PC-9 (cell line): ENCODE measurements at regions not wholly inside any gene's neighbourhood (a gene's known extent, or its start where the extent isn't known, plus 50 kb on each side); places are given as distances from the start of the nearest gene placed in this dataset.

Source experiments
- BruUV-seq: library from RNA; stranded (reverse); fragments of 400-500 nt; replicated peaks from 2 replicates; lab custom pipeline; 2021; lab: Mats Ljungman, UMichigan
- CTCF ChIA-PET: fragments of 300-600 bp; sonication (Branson Sonifier 250); formaldehyde crosslinking; loops from one replicate; lab custom pipeline; 2022; ENCODE audit warnings: antibody characterized with exemption; lab: Charles Lee
- POLR2A ChIA-PET: fragments of 300-600 bp; sonication (Branson Sonifier 250); formaldehyde crosslinking; loops from one replicate; lab custom pipeline; 2022; ENCODE audit warnings: antibody characterized with exemption; ENCODE audit not compliant: unreplicated experiment; lab: Charles Lee
- DNase-seq, 2 experiments: peaks; one replicate each; pipeline versions ENCODE4 v3.0.0 to v3.0.0-alpha.2; 2015 to 2022; ENCODE audit warnings: mixed read lengths in 1 of 2
- H2AFZ ChIP-seq: fragments of 200-600 bp; sonication (generic); 2 replicates; pipeline ENCODE4 v1.8.1; 2017; ENCODE audit warnings: antibody characterized with exemption
- H3F3A ChIP-seq: fragments of 200-600 bp; sonication (generic); 2 replicates; pipeline ENCODE4 v1.8.1; 2017; ENCODE audit warnings: antibody characterized with exemption, mild to moderate bottlenecking, low read depth; ENCODE audit not compliant: insufficient read depth
- H3K27ac ChIP-seq: fragments of 200-600 bp; sonication (generic); 2 replicates; pipeline ENCODE4 v1.6.1; 2016; ENCODE audit warnings: mixed run types
- H3K27me3 ChIP-seq: fragments of 200-600 bp; sonication (generic); 2 replicates; pipeline ENCODE4 v1.6.1; 2016; ENCODE audit warnings: low read depth, mixed run types; ENCODE audit not compliant: insufficient read depth
- H3K36me3 ChIP-seq: fragments of 200-600 bp; sonication (generic); 2 replicates; pipeline ENCODE4 v1.6.1; 2016; ENCODE audit warnings: low read depth, mixed run types
- H3K4me1 ChIP-seq: fragments of 200-600 bp; sonication (generic); replicated peaks from 2 replicates; pipeline ENCODE4 v1.6.1; 2016; ENCODE audit warnings: mixed run types; ENCODE audit not compliant: insufficient read depth
- H3K4me2 ChIP-seq: fragments of 200-600 bp; sonication (generic); 2 replicates; pipeline ENCODE4 v1.6.1; 2017; ENCODE audit warnings: mixed run types
- H3K4me3 ChIP-seq: fragments of 200-600 bp; sonication (generic); 2 replicates; pipeline ENCODE4 v1.6.1; 2016; ENCODE audit warnings: mixed run types
- H3K79me2 ChIP-seq: fragments of 200-600 bp; sonication (generic); 2 replicates; pipeline ENCODE4 v1.6.1; 2017; ENCODE audit warnings: low read depth, mixed run types
- H3K9me2 ChIP-seq: fragments of 200-600 bp; sonication (generic); 2 replicates; pipeline ENCODE4 v1.8.1; 2017; ENCODE audit warnings: mild to moderate bottlenecking; ENCODE audit not compliant: insufficient read depth
- H3K9me3 ChIP-seq: fragments of 200-600 bp; sonication (generic); 2 replicates; pipeline ENCODE4 v1.8.1; 2016; ENCODE audit warnings: low read depth; ENCODE audit not compliant: insufficient read depth
- H4K20me1 ChIP-seq: fragments of 200-600 bp; sonication (generic); 2 replicates; pipeline ENCODE4 v1.8.1; 2017; ENCODE audit not compliant: insufficient read depth
- CTCF ChIP-seq: fragments of 200-600 bp; sonication (generic); conservative IDR thresholded peaks from 2 replicates; pipeline ENCODE4 v1.6.1; 2017; ENCODE audit warnings: mixed run types, antibody characterized with exemption, mild to moderate bottlenecking, moderate library complexity
- EZH2 ChIP-seq: fragments of 200-600 bp; sonication (generic); IDR thresholded peaks from 2 replicates; pipeline ENCODE4 v1.8.0; 2017; ENCODE audit warnings: antibody characterized with exemption, low read depth
- intact Hi-C: fragments of 100-400 bp; cut with micrococcal nuclease; formaldehyde crosslinking; loops from one replicate; pipeline ENCODE4 v1.10.0; 2022; ENCODE audit not compliant: unreplicated experiment

GRCh38 chr16:86681757-86682106, 103.4 kb downstream of the FOXL1 start:
- ChIA-PET CTCF (no interaction called here), POLR2A (no interaction called here)
- H3K9me2 ChIP-seq: no peaks in the 10 kb centered on the region
- no peaks in the 10 kb centered on the region for H3F3A ChIP-seq
- no TSS peak for BruUV-seq
- H3K36me3 ChIP-seq: no peaks in the 10 kb centered on the region
- no peaks in the 10 kb centered on the region for H3K9me3 ChIP-seq
- TF ChIP-seq EZH2 (no peak), CTCF (no peak)
- no peaks in the 10 kb centered on the region for H3K79me2 ChIP-seq
- no peak for DNase-seq
- no peaks in the 10 kb centered on the region for H4K20me1 ChIP-seq
- H3K4me3 ChIP-seq: no peak overlapping the region
- intact Hi-C loops: no loop called here
- no peaks in the 10 kb centered on the region for H3K4me1 ChIP-seq
- H3K4me2 ChIP-seq: no peak overlapping the region
- peaks cover 67% of the 10 kb centered on the region for H3K27me3 ChIP-seq
- no peak overlapping the region for H2AFZ ChIP-seq
- no peak overlapping the region for H3K27ac ChIP-seq

- H3K4me1 ChIP-seq: no peaks in the 10 kb centered on the region
- H3K27ac ChIP-seq: no peak overlapping the region
- H3K4me2 ChIP-seq: no peak overlapping the region
- CTCF ChIA-PET: no interaction called here
- no peak overlapping the region for H3K4me3 ChIP-seq
- H3K36me3 ChIP-seq: no peaks in the 10 kb centered on the region
- POLR2A ChIA-PET: no interaction called here
- no peaks in the 10 kb centered on the region for H3K79me2 ChIP-seq
- no peak for DNase-seq
- H3K9me3 ChIP-seq: no peaks in the 10 kb centered on the region
- H3K9me2 ChIP-seq: no peaks in the 10 kb centered on the region
- TF ChIP-seq EZH2: no peak
- TF ChIP-seq CTCF: no peak
- H3F3A ChIP-seq: no peaks in the 10 kb centered on the region
- BruUV-seq: no TSS peak
- H2AFZ ChIP-seq: no peak overlapping the region
- intact Hi-C loops: no loop called here
- H4K20me1 ChIP-seq: no peaks in the 10 kb centered on the region
- peaks cover 74% of the 10 kb centered on the region for H3K27me3 ChIP-seq
Observed at GRCh38 chr16:86682219-86682904, 104.0 kb downstream of the FOXL1 start.

- intact Hi-C loops: no loop called here
- no peaks in the 10 kb centered on the region for H3K4me1 ChIP-seq
- no peak overlapping the region for H3K4me3 ChIP-seq
- no peak for DNase-seq
- no peaks in the 10 kb centered on the region for H3F3A ChIP-seq
- no peak overlapping the region for H3K4me2 ChIP-seq
- H3K9me2 ChIP-seq: no peaks in the 10 kb centered on the region
- no peaks in the 10 kb centered on the region for H3K36me3 ChIP-seq
- no peak overlapping the region for H3K27ac ChIP-seq
- peaks cover 85% of the 10 kb centered on the region for H3K27me3 ChIP-seq
- no peaks in the 10 kb centered on the region for H3K79me2 ChIP-seq
- no peak for TF ChIP-seq CTCF
- TF ChIP-seq EZH2: no peak
- no peaks in the 10 kb centered on the region for H4K20me1 ChIP-seq
- no TSS peak for BruUV-seq
- ChIA-PET CTCF (no interaction called here), POLR2A (no interaction called here)
- H2AFZ ChIP-seq: no peak overlapping the region
- no peaks in the 10 kb centered on the region for H3K9me3 ChIP-seq
Observed at GRCh38 chr16:86683441-86684194, 105.3 kb downstream of the FOXL1 start.
